22Rv1 (cell line): ENCODE measurements at regions not wholly inside any gene's neighbourhood (a gene's known extent, or its start where the extent isn't known, plus 50 kb on each side); places are given as distances from the start of the nearest gene placed in this dataset.

ENCODE experiments used
- CTCF ChIP-seq: fragments of 450-650 bp; IDR thresholded peaks from 2 replicates; pipeline ENCODE4 v1.5.1; 2017; ENCODE audit warnings: mild to moderate bottlenecking
- ZFX ChIP-seq: fragments of 450-650 bp; IDR thresholded peaks from 2 replicates; pipeline ENCODE4 v1.6.1; 2017; ENCODE audit warnings: antibody characterized with exemption, borderline replicate concordance

GRCh38 chr9:82106536-82106935 lies 118.0 kb downstream of the SPATA31D1 start:
- no peak for TF ChIP-seq CTCF
- no peak for TF ChIP-seq ZFX
